ENCODE measurements at regions not wholly inside any gene's neighbourhood (a gene's known extent, or its start where the extent isn't known, plus 50 kb on each side); places are given as distances from the start of the nearest gene placed in this dataset.
"Not testable (repeated sequence)": the region's sequence is repeated elsewhere in the genome, so short reads cannot be mapped to it uniquely, and the experiment has no call there.

DNA sequence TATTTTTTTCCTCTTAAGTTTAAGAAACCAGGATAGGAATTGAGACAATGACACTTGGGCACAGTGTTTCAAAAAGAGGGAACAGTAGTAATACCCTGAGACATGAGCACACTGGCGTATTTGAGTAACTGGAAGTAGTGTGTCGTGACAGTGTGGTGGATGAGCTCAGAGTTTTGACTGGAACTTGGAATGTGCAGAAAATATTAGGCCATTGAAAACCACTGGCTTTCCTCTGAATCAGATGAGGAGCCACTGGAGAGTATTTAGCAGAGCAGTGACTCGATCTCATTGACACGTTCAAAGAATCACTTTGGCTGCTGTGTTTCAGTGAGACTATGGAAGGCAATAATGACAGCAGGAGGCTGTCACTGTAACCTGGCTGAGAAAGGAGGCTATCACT is 1531.2 kb downstream of the STIM2 start:
- DNase-seq (no peak), ATAC-seq (no peak)

DNA sequence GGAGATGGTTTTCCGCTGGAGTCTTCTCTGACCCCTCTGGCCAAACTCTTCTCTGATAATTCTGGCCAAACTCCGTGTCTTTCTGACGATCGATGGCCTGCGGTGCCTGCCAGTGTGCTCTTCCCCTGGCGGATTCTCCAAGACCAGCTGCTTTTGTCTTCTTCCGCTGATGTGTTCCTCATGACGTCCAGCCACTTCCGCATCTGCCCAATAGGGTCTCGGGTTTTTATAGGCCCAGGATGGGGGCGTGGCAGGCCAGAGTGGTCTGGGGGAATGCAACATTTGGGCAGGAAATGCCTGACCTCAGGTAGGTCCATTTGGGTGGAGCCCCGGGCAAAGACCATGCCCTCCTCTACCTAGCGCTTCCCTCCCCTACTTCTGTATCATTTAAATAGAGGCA is 1542.1 kb downstream of the STIM2 start:
- no peak for DNase-seq
- no peak for ATAC-seq

DNA sequence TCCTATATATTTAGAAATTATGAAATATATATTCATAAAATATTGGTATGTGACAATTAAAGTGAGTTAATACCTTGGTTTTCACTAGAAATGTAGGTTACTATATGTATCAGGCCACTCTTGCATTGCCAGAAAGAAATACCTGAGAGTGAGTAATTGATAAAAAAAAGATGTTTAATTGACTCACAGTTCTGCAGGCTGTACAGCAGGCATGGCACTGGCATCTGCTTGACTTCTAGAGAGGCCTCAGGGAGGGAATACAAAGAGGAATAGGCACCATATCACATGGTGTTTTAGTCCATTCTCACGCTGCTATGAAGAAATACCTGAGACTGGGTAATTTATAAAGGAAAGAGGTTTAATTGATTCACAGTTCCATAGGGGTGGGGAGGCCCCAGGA is 1560.6 kb downstream of the STIM2 start:
- DNase-seq (no peak), ATAC-seq (no peak)

DNA sequence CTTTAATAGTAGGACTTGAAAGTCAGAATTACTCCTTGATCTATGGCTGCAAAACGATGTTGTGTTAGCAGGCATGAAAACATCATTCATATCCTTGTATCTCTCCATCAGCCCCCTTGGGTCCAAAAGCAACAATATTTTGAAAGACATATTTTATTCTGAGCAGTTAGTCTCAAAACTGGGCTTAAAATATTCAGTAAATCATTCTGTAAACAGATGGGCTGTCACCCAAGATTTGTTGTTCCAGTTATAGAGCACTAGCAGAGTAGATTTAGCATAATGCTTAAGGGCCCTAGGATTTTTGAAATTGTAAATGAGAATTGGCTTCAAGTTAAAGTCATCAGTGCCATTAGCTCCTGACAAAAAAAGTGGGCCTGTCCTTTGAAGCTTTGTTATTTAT is 1565.6 kb downstream of the STIM2 start:
- no peak for ATAC-seq

DNA sequence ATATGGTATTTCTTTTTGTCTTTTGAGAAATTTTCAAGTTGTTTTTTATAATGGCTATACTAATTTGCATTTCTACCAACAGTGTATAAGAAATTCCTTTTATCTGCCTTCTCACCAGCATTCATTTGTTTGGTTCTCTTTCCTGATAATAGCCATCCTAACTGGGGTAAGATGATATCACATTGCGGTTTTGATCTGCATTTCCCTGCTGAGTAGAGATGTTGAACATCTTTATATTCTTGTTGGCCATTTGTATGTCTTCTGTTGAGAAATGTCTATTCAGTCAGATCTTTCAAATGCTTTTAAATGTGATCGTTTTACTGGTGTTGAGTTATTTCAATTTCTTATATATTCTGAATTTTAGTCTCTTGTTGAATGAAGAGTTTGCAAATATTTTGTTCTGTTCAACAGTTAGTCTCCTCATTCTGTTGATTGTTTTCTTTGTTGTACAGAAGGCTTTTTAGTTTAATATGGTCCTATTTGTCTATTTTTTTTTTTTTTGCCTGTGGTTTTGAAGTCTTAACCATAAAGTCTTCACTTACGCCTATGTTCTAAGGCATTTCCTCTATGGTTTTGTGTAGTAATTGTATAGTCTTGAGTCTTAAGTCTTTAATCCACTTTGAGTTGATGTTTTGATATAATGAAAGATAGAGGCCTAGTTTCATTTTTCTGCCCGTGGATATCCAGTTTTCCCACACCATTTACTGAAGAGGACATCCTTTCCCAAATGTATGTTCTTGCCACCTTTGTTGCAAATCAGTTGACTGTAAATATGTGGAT is 1566.9 kb downstream of the STIM2 start:
- ATAC-seq, result no peak
- no peak for DNase-seq

More for the DNA sequence above, 1565.6 kb downstream of the STIM2 start:
- no peak for DNase-seq

DNA sequence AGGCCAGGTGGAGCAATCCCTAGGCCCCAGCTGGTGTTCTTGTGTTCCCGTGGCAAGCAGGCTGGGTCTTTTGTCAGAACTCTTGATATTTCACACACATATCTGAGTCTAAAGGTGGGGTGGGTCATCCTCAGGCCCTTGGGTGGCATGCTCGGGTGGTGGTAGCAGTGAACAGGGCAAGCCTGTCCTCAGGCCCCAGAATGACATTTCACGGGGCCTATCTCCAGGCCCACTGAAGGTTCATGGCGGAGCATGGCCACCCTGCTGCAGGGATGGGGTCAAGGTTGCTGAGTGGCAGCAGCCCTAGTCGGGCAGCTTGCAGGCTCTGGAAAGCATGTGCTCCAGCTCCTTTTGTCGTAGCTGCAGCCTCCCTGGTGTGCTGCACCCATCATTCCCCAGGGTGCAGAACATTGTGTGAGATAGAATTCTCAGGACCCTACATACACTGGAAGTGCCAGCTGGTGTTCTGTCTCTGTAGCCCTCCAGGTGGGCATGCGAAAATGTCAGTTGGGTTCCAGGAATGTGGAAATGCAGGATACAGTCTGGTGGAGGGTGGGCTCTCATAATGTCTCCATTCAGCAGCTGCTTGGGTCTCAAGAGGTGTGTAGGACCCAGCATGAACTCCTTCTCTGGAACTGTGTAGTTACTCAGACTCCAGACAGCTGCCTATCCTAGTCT is 1571.8 kb downstream of the STIM2 start:
- DNase-seq (no peak), ATAC-seq (no peak)

DNA sequence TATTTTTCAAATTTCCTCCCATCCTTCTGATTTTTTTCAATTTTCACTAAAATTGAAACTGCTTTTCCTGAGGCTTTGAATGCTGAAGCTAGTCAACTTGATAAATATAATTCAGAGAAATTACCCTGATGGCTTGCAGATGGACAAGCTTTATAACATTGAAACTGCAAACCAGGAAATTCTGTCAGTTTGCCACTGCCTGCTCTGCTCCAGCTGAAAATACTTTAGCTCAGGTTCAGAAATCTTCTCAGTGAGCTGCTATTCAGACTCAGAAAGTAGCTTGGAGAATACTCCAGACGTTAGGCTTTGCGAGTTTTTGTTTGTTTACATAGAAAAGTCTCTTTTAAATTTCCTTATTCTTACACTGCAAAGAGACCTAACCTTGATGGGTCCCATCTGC is 1574.7 kb downstream of the STIM2 start:
- no peak for DNase-seq
- no peak for ATAC-seq

DNA sequence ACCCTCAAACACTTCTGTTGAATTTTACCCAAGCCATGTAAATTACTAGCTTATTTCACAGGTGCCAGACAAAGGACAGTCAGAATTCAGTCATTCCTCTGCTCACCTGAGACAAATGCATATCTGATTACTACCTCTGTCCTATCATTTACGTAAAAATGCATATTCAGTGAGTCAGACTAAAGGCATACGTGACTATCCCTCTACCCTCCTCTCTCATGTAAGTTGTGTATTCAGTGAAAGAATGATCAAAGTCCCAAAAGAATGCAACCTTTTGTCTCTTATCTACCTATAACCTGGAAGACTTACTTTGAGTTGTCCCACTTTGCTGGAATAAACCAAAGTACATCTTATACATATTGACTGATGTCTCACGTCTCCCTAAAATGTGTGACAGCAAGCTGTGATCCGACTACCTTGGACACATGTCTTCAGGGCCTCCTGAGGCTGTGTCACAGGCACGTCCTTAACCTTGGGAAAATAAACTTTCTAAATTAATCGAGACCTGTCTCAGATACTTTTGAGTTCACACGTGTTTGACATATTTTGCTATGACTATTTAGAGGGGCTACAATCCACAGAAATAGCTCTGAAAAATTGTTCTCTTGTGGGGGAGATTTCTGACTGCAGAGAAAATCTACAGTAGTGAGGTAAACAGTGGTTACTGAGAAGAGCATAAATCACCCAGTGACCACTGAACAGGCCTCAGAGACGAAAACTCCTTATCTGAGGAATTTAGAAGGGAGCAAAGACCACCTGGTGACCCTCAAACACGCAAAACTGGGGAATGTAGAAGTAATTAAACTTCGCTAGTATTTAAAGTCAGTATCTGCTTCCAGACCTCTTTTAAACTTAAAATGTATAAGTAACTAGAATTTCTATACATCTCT is 1575.8 kb downstream of the STIM2 start:
- no peak for DNase-seq
- no peak for ATAC-seq

DNA sequence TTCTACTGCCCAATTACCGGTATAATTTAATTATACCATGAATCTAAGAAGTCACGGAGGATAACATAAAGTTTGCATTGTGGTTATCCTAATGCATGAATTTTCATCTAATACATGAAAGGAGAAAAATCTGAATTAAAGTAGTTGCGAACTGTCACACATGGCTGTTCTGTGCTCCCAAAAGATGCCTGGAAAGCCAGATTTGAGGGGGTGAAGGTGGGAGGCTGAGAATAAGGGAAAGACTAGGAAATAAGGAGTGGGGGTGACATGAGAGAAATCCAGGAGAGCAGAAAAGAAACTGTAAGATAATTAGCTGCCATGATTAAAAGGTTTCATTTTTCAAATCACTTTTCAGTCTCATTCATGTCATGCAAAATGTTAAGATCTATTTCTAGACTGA is 1582.7 kb downstream of the STIM2 start:
- ATAC-seq (no peak), DNase-seq (no peak)

DNA sequence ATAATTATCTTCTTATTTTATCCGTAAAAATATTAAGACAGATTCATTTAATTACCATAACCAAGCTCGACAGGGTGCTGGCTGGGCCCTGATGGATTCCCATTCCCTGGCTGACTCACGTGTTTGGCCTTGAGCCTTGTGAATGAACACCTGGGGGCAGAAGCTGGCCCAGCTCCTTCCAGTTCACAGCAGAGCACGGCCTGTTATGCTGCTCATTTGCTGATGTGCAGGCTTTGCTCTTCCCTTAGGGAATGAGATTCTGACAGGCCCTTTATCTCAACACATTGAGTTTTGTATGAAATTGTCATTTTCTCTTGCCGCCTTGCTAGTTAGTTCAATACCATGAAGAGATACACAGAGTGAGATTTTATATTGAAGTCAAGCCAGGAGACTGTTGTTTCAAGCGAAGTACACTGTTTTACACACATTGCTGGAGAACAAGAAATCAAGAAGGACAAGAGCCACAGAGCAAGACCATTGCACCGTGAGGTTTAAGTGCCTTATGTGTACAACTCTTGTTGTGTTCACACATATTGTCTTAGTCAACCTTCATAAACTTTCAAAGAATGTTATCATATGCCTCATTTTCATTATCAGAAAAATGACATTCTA is 1583.3 kb downstream of the STIM2 start:
- DNase-seq, result no peak
- ATAC-seq, result no peak

DNA sequence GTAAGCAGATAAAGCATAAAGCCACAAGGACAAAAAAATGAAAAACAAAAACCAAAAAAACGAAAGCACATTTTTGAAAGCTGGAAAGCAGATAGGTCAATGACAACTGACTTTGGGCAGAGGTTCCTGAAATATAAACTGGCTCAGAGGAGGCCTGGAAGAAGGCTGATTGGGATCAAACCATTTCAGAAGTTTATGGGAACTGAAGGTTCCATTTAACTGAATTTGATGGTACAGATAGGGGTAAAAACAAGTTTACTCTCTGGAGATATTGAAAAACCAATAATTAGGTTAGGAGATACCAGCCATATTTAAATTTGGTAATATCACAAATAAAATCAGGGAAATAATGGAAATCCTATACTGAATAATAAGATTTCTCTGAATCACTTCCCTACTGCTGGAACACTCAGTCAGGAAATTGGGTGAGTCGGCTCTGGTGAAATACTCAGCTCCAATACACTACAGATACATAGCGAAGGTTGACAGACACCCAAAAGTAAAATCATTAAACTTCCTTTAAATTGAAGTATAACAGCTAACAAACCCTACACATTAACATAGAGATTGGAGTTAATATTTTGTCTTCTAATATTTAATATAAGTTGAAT is 1584.3 kb downstream of the STIM2 start:
- ATAC-seq, result no peak

DNA sequence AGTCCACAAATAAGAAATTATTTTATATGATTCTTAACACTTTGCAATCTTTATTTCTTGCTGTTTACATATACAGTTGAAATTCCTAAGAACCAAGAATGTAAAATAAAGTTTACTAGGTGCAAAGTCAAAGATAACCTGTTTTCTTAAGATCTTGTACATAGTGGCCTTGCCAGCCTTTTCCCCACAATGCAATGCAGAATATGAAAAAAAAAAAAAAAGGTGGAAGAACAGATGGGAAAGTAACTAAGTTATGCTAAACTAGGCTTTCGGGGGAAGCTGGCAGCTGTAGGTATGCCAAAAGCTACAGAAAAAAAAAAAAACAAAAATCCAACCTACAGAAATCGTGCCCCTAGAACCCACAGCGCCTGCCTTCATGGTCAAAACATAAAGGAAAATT is 1588.4 kb downstream of the STIM2 start:
- no peak for DNase-seq
- no peak for ATAC-seq

More for the DNA sequence above, 1584.3 kb downstream of the STIM2 start:
- no peak for DNase-seq

DNA sequence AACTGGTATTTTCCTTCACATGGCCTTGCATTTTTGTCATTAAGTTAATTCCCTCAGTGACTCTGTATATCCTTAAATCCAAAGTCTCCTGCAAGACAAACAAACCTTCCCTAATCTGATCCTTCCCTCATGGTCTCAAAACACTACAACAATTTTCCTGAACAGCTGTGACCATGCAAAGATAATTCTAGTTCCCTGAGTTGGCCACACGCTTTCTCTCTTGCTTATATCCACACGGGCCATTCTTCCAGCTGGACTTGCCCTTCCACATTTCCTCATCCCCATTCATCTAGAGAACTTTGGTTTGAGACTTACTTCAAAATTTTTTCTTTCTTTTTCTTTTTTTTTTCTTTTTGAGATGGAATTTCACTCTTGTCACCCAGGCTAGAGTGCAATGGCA is 1590.7 kb downstream of the STIM2 start:
- DNase-seq, result no peak
- no peak for ATAC-seq

DNA sequence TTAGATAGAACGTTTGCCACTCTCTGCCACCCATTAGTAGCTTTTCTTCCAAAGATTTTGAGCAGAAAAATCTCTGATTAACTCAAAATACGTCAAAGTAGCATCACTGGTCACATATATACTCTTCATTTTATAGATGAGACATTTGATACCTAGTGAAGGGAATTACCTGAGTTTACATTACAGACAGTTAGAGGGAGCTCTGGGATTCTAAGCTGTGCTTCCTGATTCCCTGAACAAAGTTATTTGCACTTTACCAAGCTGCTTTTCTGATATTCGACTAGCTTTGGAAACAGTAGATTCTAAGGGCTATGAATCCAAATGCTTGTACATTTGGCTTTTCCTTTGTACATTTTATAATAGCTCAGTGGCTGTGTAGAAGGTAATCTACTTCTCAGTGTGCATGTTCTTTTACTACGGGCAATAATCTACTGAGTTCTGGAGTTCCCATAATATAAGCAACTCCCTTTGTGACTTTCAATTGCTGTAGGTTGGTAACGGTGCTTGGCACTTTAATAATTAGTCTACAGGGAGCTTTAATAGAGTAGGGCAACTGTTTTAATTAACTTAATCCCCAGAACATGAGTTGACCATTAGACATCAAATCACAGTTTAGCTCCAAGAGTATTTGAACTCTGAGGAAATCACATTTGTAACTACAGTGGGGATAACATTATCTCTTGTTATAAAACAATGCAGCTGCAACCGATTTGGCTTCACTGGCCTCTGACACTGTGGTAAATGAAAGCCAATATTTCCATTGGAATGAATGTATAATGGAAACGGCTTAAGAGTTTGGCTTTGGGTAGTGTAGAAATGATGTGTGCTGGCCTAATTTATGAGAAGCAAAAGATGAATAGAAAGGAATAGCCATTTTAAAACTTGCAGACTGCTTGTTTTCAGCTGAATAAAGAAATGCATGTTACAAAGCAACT is 1602.4 kb downstream of the STIM2 start:
- DNase-seq, result no peak

DNA sequence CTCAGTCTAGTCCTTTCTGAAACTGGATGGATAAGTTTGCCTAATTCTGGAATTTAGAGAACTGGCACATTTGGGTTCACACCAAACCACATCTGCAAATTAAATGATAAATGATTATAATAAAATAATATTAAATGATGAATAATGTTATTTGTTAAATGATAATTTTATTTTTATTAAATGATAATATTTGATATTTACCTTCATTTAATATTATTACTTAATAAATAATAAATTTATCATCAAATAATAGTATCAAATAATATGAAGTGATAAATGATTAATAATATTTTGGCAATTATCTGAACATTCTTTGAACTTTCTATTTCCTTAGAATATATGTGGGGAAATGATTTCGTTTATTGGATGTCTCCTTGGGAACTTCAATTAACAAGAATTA is 1604.2 kb downstream of the STIM2 start:
- ATAC-seq (no peak), DNase-seq (no peak)

More for the DNA sequence above, 1602.4 kb downstream of the STIM2 start:
- no peak for ATAC-seq

DNA sequence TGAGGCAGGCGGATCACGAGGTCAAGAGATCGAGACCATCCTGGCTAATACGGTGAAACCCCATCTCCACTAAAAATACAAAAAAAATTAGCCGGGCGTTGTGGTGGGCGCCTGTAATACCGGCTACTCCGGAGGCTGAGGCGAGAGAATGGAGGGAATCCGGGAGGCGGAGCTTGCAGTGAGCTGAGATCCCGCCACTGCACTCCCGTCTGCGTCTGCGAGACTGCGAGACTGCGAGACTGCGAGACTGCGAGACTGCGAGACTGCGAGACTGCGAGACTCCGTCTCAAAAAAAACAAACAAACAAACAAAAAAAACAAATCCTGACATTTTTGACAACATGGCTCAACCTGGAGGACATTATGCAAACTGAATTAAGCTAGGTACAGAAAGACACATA is 1606.2 kb downstream of the STIM2 start:
- DNase-seq, ATAC-seq: not testable (repeated sequence)

DNA sequence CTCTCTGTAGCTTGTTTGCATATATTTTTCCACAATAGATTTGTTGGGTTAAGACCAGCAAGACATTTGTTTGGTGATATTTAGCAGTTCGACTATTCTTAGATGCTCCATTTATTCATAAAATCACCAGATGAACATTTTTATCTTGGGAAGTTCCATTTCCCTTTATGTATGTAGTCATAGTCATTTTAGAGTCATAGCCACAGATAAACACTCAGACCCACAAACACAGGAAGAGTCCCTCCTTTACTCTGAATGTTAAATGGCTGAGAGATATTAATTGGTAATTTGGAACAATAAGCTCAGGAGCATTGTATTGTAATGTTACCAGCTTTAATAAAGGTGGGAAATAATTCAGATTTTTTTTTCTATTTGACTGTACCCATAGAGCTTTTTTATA is 1608.7 kb downstream of the STIM2 start:
- ATAC-seq, result no peak
- DNase-seq, result no peak

DNA sequence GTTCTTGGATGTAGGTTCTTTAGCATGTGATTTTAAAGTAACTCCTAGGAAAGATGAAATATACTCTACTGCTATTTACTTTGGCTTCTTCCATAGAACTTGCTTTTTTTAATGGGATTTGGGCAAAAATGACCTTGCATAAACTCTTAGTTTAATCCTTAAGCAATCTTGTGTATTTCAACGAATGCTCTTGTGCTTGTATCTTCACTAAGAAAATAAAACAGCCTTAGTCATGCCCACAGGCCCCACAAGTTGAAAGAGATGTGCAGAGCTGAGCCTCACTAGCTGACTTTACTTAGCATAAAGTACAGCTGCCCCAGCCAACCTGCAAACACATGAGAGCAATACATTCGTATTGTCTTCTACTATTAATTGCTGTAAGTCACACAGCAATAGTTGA is 1609.2 kb downstream of the STIM2 start:
- no peak for DNase-seq
- ATAC-seq, result no peak

DNA sequence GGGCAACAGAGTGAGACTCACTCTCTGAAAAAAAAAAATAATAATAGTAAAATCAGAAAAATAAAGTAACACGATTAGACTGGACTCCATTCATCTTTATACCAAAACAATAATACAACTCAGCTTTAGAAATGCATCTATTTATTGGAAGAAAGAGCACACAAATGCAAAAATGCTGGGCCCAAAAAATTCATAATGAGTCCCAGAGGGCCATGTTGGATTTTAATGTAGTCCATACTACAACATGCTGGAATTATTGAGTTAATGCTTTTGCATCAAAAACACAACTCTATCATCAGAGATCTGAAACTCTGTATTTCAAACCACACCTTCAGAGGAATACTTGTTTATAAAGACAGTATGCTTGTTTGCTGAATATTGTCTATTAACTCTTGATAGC is 1614.7 kb downstream of the STIM2 start:
- ATAC-seq (no peak), DNase-seq (no peak)

DNA sequence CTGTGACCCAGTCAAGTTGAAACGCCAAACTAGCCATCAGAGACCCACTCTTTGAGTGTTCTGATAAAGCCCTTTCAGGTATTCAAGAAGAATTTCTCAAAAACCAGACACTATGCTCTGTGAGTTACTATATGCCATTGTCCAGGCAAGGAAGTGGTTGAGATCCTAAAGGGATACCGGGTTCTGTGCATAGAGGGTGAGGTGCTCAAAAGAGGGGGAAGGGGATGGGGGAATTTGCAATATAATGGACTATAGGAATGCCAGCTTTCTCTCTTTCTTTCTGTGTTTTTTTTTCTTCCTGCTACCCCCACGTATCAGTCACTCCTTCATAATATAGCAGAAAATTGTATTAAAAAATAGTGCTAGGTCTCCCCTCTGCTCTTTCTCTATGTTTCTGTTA is 1619.0 kb downstream of the STIM2 start:
- ATAC-seq (no peak), DNase-seq (no peak)

DNA sequence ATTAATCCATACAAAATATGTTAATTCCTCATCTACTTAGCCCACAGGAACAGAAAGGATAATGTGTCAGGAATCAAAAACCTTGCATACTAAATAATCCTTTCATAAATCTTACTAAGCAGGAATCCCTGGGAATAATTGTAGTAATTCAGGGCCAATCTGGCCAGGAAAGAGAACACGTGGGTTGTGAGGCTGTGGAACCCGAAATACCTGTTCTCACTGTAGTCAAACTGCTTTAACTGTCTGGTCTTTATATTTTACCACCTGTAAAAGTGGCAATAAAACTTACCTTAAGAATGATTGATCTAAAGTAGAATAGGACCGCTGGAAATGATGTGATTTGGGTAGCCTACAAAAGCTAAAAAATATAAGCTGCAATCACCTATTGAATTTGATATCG is 1620.9 kb downstream of the STIM2 start:
- ATAC-seq, result no peak

More for the DNA sequence above, 1620.9 kb downstream of the STIM2 start:
- DNase-seq, result no peak
